HEK293 (cell line): ENCODE measurements at regions not wholly inside any gene's neighbourhood (a gene's known extent, or its start where the extent isn't known, plus 50 kb on each side); places are given as distances from the start of the nearest gene placed in this dataset.

ENCODE experiments used
- ZBTB10 ChIP-seq: fragments of 450-650 bp; formaldehyde crosslinking; IDR thresholded peaks from 2 replicates; pipeline ENCODE4 v1.5.1; 2016; ENCODE audit warnings: missing biosample characterization, missing genetic modification characterization
- ZBTB44 ChIP-seq: fragments of 450-650 bp; IDR thresholded peaks from 2 replicates; pipeline ENCODE4 v1.5.1; 2018; ENCODE audit warnings: missing biosample characterization, mild to moderate bottlenecking, missing genetic modification characterization
- ZFP41 ChIP-seq: fragments of 450-650 bp; formaldehyde crosslinking; IDR thresholded peaks from 2 replicates; pipeline ENCODE4 v1.5.1; 2016; ENCODE audit warnings: missing biosample characterization, missing genetic modification characterization, borderline replicate concordance
- TF ChIP-seq, protein P1 (sequence below): fragments of 450-650 bp; formaldehyde crosslinking; IDR thresholded peaks from 2 replicates; pipeline ENCODE4 v1.5.1; 2016; ENCODE audit warnings: missing biosample characterization, missing genetic modification characterization, borderline replicate concordance
- TF ChIP-seq, protein P2 (sequence below): fragments of 450-650 bp; formaldehyde crosslinking; IDR thresholded peaks from 2 replicates; pipeline ENCODE4 v1.5.1; 2016; ENCODE audit warnings: missing biosample characterization, missing genetic modification characterization
- TF ChIP-seq, protein P3 (sequence below): fragments of 450-650 bp; formaldehyde crosslinking; IDR thresholded peaks from 2 replicates; pipeline ENCODE4 v1.5.1; 2016; ENCODE audit warnings: missing biosample characterization, missing genetic modification characterization
- TF ChIP-seq, protein P4 (sequence below): fragments of 450-650 bp; formaldehyde crosslinking; IDR thresholded peaks from 2 replicates; pipeline ENCODE4 v1.5.1; 2016; ENCODE audit warnings: missing biosample characterization, missing genetic modification characterization

DNA sequence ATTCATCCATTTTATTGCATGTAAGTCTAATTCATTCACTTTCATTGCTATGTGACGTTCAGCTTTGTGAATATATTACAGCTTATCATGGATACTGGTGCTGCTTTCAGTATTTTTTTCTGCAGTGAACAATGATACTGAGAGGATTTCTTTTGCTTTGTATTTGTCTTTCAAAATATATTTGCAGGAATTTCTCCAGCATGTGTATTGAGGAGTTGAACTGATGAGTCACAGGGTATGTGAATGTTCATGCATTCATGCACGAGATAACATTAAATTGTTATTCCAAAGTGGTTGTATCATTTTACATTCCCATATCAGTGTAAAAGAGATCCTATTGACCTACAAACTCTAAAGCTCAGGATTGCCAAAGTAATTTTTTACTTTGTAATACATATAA lies 283.8 kb upstream of the ARSJ start:
- no peak for TF ChIP-seq ZBTB10 (tag by site-specific recombination)
- TF ChIP-seq, protein P1, sequence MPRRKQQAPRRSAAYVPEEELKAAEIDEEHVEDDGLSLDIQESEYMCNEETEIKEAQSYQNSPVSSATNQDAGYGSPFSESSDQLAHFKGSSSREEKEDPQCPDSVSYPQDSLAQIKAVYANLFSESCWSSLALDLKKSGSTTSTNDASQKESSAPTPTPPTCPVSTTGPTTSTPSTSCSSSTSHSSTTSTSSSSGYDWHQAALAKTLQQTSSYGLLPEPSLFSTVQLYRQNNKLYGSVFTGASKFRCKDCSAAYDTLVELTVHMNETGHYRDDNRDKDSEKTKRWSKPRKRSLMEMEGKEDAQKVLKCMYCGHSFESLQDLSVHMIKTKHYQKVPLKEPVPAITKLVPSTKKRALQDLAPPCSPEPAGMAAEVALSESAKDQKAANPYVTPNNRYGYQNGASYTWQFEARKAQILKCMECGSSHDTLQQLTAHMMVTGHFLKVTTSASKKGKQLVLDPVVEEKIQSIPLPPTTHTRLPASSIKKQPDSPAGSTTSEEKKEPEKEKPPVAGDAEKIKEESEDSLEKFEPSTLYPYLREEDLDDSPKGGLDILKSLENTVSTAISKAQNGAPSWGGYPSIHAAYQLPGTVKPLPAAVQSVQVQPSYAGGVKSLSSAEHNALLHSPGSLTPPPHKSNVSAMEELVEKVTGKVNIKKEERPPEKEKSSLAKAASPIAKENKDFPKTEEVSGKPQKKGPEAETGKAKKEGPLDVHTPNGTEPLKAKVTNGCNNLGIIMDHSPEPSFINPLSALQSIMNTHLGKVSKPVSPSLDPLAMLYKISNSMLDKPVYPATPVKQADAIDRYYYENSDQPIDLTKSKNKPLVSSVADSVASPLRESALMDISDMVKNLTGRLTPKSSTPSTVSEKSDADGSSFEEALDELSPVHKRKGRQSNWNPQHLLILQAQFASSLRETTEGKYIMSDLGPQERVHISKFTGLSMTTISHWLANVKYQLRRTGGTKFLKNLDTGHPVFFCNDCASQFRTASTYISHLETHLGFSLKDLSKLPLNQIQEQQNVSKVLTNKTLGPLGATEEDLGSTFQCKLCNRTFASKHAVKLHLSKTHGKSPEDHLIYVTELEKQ (tag by site-specific recombination), result no peak
- TF ChIP-seq ZFP41 (tag by site-specific recombination), result no peak
- TF ChIP-seq, protein P2, sequence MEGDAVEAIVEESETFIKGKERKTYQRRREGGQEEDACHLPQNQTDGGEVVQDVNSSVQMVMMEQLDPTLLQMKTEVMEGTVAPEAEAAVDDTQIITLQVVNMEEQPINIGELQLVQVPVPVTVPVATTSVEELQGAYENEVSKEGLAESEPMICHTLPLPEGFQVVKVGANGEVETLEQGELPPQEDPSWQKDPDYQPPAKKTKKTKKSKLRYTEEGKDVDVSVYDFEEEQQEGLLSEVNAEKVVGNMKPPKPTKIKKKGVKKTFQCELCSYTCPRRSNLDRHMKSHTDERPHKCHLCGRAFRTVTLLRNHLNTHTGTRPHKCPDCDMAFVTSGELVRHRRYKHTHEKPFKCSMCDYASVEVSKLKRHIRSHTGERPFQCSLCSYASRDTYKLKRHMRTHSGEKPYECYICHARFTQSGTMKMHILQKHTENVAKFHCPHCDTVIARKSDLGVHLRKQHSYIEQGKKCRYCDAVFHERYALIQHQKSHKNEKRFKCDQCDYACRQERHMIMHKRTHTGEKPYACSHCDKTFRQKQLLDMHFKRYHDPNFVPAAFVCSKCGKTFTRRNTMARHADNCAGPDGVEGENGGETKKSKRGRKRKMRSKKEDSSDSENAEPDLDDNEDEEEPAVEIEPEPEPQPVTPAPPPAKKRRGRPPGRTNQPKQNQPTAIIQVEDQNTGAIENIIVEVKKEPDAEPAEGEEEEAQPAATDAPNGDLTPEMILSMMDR (tag by site-specific recombination), result no peak
- no peak for TF ChIP-seq ZBTB44
- TF ChIP-seq, protein P3, sequence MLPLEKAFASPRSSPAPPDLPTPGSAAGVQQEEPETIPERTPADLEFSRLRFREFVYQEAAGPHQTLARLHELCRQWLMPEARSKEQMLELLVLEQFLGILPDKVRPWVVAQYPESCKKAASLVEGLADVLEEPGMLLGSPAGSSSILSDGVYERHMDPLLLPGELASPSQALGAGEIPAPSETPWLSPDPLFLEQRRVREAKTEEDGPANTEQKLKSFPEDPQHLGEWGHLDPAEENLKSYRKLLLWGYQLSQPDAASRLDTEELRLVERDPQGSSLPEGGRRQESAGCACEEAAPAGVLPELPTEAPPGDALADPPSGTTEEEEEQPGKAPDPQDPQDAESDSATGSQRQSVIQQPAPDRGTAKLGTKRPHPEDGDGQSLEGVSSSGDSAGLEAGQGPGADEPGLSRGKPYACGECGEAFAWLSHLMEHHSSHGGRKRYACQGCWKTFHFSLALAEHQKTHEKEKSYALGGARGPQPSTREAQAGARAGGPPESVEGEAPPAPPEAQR (tag by site-specific recombination), result no peak
- TF ChIP-seq, protein P4, sequence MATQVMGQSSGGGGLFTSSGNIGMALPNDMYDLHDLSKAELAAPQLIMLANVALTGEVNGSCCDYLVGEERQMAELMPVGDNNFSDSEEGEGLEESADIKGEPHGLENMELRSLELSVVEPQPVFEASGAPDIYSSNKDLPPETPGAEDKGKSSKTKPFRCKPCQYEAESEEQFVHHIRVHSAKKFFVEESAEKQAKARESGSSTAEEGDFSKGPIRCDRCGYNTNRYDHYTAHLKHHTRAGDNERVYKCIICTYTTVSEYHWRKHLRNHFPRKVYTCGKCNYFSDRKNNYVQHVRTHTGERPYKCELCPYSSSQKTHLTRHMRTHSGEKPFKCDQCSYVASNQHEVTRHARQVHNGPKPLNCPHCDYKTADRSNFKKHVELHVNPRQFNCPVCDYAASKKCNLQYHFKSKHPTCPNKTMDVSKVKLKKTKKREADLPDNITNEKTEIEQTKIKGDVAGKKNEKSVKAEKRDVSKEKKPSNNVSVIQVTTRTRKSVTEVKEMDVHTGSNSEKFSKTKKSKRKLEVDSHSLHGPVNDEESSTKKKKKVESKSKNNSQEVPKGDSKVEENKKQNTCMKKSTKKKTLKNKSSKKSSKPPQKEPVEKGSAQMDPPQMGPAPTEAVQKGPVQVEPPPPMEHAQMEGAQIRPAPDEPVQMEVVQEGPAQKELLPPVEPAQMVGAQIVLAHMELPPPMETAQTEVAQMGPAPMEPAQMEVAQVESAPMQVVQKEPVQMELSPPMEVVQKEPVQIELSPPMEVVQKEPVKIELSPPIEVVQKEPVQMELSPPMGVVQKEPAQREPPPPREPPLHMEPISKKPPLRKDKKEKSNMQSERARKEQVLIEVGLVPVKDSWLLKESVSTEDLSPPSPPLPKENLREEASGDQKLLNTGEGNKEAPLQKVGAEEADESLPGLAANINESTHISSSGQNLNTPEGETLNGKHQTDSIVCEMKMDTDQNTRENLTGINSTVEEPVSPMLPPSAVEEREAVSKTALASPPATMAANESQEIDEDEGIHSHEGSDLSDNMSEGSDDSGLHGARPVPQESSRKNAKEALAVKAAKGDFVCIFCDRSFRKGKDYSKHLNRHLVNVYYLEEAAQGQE (tag by site-specific recombination), result no peak
